ENCODE measurements at regions not wholly inside any gene's neighbourhood (a gene's known extent, or its start where the extent isn't known, plus 50 kb on each side); places are given as distances from the start of the nearest gene placed in this dataset.

DNA sequence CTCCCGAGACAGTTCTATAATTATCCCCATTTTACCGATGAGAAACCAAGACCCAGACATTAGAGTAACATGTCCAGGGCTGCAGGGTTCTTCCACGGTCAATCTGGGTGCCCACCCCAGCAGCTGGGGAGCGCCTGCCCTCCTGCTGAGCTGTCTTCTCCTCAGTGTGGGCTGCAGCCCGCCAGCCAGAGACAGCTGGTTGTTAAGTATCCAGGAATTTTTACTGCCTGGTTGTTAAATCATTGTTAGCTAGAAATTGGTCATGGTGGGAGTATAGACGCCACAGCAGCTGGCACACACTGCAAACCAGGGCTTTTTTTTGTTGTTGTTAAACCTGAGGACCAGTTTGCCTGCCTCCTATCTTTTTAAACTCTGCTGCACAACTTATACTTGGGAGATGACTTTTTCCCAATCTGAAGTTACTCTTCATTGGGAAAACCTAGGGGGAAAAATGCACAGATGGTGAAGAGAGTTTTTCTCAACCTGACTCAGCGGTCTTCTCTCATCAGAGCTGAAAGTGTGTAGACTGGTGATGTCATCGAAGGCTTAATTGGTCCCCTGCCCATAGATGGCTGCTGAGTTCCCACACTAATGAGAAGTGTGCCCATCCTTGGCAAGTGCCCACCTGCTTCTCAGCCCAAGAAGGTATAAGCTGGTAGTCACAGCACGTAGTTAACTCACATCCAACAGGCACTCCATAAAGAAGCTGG, 208.6 kb downstream of the DRD1 start:
- no peak for DNase-seq

DNA sequence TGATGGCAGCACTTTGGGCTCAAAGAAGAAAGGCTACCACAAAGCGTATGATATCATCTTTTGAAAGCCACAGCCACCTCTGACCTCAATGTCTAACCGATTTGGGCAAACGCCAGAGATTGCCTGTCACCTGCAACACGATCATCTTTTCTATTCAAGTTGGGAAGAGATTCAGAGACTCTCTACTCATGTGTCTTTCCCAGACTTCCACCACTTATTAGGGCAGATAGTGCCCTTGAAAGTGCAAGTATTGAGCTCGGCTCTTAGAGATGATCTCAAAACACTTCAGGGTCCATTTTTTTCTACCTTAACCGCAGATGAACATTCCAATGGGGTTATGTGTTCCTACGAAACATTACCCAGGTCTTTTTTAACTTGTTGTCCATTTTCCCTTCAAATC, 213.7 kb downstream of the DRD1 start:
- DNase-seq = no peak

DNA sequence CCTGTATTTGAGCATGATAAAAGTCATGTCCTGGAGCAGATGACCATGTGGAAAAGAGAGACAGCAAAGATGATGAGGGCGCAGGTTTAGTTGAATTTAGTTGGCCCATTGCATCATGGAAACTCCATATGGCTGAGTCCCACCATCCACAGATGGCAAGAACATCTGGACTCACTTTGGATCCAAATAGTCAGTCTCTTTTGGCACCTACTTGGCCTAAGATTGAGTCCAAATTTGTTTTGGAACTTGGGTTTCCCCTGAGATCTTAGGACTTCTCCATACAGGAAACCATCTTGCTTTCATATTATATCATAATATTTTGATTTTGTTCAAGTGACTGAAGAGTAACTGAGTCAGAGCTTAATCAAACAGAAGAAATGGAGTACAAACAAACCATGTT, 217.5 kb downstream of the DRD1 start:
- DNase-seq = no peak

DNA sequence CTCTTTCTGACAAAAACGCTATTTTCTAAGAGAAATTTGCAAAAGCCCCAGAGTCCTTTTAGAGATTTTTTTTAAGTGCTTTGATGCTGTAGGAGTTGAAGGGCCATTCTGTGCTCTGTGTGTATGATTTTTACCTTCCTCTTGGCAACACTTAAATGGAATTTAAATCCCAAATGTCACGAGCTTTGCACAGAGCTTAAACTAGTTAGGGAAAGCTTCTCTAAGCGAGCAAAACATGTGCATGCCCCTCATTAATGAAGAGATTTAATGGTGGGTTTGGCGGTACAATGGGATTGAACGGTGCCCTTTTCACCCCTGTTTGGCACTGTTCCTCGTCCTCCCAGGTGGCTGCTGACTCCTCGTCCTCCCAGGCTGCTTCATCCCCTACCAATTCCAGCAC, 220.7 kb downstream of the DRD1 start:
- DNase-seq = no peak

DNA sequence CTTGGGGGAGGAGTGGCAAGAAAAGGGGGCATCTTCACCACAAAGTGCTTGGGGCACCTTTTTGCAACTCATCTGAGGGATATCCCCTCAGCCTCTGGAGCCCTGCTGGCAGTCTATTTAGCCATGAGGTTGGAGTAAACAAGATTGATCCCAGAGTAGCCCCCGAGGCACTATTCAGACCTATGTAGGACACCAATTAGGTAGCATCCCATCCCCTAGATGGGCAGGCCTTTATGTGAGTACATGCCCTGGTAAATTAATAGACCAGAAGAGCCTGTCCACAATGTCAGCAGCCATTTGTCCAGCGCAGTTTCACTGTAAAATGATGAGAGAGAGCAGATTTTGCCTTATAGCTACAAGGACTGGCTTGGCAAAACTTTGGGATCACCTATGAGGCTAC, 221.4 kb downstream of the DRD1 start:
- DNase-seq = no peak

DNA sequence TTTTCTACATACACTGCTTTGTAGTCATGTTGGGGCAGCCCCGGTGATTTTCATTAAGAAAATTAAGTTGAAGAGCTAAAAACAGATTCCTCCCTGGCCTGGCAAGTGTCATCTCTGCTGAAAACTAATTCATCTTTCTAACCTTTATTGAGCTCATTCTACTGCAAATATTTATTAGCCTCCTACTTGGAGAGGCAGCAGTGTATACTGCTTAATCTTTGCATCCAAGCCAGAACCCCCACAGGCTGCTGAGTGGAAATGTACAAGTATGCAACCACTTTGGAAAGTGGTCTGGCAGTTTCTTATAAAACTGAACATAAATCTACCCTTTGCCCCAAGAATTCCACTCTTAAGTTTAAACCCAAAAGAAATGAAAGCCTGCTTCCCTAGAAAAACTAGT, 223.4 kb downstream of the DRD1 start:
- DNase-seq = no peak

DNA sequence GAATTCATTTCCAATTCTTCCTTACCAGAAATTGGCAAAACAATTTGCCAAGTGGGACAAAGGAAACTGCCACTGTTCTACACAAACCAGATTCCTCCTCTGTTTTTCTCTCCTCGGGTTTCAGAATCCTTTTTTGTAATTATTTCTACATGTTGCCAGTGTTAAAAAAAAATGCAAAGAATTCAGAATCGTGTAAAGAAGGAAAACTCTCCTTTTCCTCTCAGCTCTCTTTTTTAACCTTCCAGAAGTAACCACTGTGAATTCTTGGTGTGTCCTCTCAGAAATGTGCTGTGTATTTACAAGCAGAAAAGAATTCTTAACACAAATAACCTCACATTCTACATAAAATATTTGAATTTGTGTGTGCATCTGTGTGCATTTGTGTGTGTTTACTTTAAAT, 224.6 kb downstream of the DRD1 start:
- no peak for DNase-seq

DNA sequence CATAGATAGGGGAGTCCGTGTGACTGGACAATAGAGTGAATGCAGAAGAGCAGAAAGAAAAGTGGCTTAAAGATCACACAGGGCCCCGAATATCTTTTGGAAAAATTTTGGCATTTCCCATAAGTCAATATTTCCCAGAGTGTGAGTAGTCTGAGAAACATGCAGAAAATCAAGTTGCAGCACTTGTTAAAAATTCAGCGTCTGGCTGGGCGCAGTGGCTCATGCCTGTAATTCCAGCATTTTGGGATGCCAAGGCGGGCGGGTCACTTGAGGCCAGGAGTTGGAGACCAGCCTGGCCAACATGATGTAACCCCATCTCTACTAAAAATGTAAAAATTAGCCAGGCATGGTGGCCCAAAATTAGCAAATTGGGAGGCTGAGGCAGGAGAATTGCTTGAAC, 227.0 kb downstream of the DRD1 start:
- DNase-seq = no peak

DNA sequence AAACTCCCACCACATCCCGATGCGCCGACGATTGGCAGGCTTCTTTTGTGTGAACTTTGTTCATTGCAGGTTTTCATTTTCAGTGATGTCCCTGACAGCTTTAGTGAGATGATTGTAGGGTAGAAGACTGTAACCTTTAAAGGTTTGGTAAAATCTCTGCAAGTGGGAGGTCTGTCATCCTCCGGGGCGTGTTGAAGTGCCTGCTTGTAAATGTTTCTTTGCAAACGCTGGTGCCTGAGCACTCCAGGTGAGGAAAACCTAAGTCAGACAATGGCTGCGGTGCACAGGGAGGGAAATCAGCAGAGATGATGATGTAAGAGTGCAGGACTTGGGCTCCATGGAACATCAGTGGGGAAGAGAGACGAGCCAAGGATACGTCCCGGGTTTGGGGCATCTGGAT, 228.1 kb downstream of the DRD1 start:
- no peak for DNase-seq

DNA sequence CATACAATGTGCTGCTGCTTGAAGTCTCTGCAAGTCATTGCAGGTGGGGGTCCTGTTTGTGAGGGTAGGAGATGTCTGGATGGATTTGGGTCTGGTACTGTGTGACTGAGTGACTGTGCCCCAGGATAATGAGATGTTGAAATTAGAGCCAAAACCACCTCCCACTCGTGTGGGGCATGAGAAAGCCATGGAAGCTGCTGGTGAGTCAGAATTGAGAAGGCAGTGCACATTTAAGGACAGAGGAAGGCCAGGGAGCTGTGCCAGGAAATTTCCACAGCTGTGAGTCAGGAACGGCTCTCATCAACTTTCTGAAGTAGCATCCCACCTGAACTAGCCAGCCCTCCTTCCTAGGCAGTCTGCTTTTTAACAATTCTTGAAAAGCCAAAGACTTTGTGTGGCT, 229.8 kb downstream of the DRD1 start:
- no peak for DNase-seq

DNA sequence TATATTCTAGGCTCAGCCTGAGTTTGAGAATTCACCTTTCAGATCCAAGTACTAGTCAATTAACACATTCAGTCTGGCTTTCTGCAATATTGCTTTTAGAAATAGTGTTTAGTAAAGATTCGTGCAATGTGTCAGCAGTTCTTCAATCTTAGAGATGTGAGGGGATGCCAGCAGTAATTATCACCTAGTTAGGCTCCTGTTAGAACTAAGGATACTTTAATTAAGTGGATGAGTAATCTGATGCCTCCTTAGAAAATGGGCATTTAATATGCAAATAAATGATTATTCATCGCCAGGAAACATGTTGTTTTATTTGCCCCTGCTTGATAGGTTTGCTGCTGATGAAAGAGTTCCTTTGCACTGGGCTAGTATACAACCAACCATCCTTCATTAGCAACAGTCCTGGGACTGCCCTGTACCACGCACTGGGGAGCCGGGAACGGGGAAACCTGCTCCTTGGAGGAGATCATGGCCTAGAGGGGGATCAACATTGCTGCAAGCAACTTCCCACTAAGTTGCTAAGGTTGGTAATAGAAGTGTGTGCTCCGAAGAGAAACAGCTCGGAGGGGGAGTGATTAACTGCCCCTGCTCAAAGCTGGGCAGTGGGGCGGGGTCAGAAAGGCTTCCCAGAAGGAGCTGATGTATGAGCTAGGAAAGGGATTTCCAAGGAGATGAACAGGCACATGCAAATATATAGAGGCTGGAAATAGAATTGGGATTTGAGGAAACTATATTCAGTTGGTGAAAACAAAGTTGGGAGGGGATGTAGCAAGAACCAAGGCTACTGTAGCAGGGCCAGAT, 231.8 kb downstream of the DRD1 start:
- no peak for DNase-seq

DNA sequence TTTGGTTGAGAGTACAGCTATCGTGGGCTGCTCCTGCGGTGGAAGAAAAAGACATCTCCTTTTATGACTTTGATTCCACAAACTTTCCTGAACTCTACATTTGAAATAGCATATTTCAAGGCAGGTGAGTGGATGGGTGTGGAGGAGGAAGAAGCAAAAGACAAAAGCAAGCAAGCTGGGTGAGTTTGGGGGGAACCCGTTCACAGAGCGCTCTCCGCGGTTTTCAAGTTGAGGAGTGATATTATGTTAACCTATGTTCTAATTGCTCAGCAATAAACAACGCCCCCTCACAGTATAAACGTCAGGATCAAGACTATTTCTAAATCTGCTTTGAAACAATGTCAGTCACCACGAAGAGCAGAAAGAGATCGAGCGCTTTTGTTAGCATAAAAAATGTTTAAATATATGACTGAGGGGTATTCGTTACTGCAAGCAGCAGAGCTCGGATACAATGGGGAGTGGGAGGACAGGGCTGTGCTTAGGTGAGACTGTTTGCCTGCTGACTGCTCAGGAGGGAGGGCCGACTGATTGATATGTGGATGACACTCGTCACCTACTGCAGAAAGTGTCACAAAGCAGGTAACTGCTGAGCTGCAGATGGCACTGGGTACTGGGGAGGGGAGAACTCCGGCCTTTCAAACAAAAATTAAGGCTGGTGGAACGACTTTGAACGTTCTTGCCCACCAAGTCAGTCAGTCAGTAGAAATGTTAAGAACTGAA, 236.5 kb downstream of the DRD1 start:
- DNase-seq = no peak

DNA sequence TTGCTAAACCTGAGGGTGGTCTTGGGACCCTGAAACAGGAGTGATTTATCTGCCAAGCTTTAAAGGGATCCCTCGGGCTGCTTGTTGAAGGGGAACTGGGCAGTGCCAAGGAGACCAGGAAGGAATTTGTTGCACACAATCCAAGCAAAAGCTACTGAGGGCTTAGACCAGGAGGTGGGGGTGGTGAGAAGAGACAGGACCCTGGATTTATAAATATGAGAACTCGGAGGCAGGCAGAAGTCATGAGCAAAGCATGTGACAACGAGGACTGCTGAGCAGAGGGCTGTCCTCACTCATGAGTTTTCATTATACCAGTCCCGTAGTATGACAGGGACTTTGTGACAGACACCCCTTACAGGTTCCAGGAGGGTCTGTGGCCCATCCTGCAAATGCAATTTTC, 237.3 kb downstream of the DRD1 start:
- no peak for DNase-seq

DNA sequence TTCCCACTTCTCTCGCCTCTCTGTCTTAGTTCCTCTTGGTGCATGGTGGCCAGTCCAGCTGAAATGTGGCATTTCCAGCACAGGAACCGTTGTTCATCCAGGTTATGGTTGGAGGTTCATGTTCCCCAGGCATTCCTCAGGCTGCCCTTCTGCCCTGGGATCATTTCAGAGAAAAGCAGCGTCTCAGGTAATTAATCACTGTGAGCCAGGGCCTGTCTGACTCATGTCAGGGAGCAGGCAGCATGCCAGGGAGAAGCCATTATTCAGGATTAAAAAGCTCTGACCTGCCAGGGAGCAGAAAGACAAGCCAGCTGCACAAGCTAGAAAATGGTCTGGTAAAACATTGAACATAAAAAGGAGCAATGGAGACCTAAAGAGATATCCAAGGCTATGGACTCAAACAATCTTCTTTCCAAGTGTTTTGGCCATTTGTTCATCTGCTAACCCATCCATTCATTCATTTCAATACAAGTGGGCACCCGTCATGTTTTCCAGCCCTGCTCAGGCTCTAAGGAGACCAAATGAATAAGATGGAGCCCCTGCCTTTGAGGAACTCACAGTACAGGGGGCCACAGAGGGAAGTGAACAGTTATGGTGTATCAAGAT, 241.4 kb downstream of the DRD1 start:
- no peak for DNase-seq

DNA sequence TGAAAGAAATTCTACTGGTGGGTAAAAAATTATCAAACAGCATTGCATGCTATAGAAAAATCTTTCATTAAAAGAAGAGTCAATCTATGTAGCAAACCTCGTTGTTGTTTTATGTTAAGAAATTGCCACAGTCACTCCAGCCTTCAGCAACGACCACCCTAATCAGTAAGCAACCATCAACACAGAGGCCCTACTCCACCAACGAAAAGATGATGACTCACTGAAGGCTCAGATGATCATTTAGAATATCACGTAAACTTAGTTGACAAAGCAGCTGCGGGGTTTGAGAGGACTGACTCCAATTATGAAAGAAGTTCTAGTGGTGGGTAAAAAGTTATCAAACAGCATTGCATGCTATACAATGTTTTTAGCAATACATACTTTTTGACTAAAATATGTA, 242.6 kb downstream of the DRD1 start:
- DNase-seq = no peak

DNA sequence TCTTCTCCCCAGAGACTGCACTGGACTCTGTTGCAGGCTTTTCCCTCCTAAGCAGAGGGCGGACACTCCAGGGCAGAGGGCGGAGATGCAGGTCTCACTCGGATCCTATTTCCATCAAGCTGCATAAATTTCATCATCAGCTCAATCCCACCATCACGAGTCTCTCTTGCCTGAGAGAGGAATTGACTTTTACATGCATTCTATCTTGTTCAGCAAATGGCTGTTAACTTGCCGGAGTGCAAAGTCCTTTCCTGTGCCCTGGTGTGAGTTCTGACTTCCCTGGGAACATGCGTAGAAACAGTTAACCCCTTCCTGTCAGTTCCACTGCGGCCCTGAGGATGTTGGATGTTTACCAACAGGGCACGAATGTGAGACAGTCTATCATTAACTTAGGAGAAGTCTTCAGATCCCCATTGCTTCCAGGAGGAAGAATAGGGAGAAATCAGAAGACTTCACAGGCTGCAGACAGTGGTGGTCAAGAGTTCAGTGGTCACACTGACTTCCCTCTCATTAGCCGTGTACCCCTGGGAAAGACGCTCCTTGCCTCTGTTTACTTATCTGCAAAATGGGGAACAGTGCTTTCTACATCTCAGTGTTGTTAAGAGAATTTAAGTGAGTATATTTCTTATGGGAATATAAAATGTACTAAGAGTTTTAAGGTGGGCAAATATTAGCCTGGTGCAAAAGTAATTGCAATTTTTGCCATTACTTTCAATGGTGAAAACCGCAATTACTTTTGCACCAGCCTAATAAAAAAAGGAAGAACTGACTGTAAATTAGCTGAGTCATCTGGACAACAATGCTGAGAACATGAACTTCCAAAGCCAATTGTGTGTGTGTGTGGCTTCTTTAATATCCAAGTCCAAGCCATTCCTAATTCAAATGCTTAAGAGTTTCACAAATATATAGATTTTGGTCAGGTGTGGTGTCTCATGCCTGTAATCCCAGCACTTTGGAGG, 248.0 kb downstream of the DRD1 start:
- no peak for DNase-seq

DNA sequence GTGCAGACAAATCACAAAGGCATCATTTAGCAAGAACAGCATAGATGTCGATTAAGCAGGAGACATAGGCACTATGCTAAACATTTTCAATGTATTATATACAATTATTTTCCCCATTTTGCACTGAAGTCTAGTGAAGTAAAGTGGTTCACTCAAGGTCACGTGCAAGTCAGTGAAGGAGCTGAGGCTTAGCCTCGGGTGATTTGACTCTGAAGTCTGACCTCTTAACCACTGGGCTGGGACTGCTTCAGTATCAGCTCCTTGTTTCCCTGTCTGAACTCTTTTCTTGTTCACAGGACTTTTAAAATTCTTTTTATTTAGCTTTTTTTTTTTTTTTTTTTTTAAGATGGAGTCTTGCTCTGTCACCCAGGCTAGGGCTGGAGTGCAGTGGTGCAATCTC, 262.7 kb downstream of the DRD1 start:
- no peak for DNase-seq

DNA sequence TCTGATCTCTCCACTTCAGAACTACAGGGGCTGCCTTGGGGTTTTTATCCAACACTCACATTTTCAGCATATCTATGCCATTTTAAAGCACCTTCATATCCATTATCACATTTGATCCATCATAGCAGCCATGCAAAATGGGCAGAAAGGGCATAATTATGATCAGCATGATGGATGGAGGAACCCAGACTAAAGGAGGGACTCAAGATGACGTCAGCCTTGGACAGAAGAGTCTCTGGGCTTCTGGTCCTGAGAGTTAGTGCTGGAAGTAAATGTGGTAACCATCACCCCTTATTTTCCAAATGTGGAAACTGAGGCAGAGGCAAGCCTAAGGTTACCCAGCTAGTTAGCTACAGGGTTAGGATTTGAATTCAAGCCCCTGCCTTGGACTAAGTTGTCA, 273.1 kb downstream of the DRD1 start:
- DNase-seq = no peak

DNA sequence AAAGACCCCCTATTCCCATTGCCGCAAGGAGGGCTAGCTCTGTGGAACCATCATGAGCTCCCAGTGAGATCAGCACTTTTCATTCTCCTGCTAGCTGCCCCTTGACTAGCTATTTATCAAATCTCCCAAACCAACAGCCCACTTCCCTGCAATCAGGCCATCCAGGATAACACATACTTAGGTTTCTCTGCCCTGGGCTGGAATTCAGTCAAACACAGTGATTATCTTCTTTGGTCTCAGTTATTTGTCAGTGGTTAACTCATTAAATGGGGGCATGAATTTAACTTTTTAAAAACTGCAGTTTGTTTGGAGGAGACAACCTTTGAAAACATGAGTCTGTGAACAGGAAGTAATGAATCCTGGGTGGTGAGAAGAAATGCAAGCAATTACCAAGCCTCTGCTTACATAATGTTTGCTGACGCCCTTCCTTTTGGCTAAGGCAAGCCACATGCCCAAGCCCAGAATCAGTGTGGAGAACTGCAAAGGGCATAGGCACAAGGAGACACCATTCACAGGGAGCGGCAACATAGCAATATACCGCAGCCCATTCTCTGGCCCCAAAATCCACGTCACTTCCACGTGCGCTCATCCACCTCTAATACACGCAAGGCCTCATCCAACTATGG, 275.0 kb downstream of the DRD1 start:
- DNase-seq = no peak

DNA sequence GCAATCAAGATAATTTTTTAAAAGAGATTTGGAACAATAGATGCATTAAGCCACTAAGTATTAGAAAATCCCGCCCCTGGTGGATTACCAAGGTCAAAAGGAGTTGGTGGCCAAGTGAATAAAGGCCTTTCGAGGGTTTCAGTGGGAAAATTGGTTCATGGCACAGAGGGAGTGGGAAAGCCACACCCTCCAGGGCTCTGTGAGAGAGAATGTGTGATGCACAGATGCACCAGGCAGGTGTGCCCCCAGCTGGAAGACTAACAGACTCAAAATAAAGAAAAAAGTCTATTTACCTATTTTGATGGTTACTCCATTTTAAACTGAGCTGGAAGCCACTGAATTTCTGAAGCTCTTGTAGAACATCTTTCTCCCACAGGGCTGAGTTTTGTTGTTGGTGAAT, 278.0 kb downstream of the DRD1 start:
- DNase-seq = no peak

DNA sequence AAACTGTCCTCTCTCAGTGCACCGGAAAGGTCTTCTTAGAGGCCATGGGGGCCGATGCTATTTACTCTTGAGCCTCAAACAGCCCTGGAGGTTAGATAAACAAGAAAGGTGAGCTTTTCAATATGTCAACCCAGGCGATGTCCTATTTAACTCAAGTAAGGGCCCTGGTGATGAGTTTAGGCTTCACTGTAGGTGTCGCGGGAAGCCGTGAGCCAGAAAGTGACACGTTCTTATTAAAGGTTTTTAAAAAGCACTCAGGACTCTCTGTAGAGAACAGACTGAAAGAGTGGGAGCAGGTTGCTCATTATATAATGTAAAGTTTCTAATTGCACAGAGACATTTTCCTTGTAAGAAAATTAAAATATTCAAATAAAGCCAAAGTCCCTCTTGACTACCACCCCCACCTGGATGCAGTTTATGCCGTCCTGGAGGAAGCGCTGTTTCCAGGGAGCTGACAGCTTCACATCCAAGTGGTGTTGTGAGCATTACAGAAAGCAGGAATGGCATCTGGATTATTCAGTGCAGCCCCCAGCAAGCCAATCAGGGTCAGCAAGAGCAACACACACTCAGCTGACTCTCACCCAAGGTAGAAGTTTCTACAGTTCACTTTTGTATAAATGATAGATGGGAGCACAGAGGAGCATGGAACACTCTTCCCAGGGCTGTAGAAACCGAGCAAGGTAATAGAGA, 280.3 kb downstream of the DRD1 start:
- DNase-seq = no peak

Measured in stimulated activated CD8-positive, alpha-beta memory T cell treated with anti-CD3 and anti-CD28 coated beads, Interleukin-4, amount 100 ng/mL, for 48 hours (primary cell).